GM21619 (cell line): ENCODE measurements at regions not wholly inside any gene's neighbourhood (a gene's known extent, or its start where the extent isn't known, plus 50 kb on each side); places are given as distances from the start of the nearest gene placed in this dataset.
A peak's percentile ranks its signal among the peaks of the same experiment; 100 is the strongest.

Experiments
- ATAC-seq: cut with Tn5 transposase; IDR thresholded peaks from one replicate; pipeline ENCODE4 v1.9.1; 2021; ENCODE audit not compliant: unreplicated experiment

GRCh38 chr18:45168866-45169600, 446.2 kb upstream of the SLC14A2 start:
- no peak for ATAC-seq

GRCh38 chr18:45169610-45170009, 445.7 kb upstream of the SLC14A2 start:
- no peak for ATAC-seq

- ATAC-seq = no peak
These were observed 443.5 kb upstream of the SLC14A2 start for GRCh38 chr18:45171679-45172191.

GRCh38 chr18:45173327-45173726, 441.9 kb upstream of the SLC14A2 start:
- ATAC-seq = no peak

- peak; percentile 76 for ATAC-seq
These were observed 441.3 kb upstream of the SLC14A2 start for GRCh38 chr18:45173799-45174519.

- no peak for ATAC-seq
These were observed 440.6 kb upstream of the SLC14A2 start for GRCh38 chr18:45174629-45175136.

- no peak for ATAC-seq
These were observed 439.8 kb upstream of the SLC14A2 start for GRCh38 chr18:45175511-45175910.

- no peak for ATAC-seq
These were observed 428.4 kb upstream of the SLC14A2 start for GRCh38 chr18:45186832-45187231.

- ATAC-seq = no peak
These were observed 423.5 kb upstream of the SLC14A2 start for GRCh38 chr18:45191795-45192194.

- ATAC-seq = peak; percentile 98
These were observed 417.7 kb upstream of the SLC14A2 start for GRCh38 chr18:45197526-45197970.

GRCh38 chr18:45198526-45198925, 416.8 kb upstream of the SLC14A2 start:
- ATAC-seq = no peak

- no peak for ATAC-seq
These were observed 414.2 kb upstream of the SLC14A2 start for GRCh38 chr18:45201029-45201428.

- no peak for ATAC-seq
These were observed 413.8 kb upstream of the SLC14A2 start for GRCh38 chr18:45201489-45201888.

- ATAC-seq = no peak
These were observed 413.2 kb upstream of the SLC14A2 start for GRCh38 chr18:45202061-45202460.

GRCh38 chr18:45203677-45204076, 411.6 kb upstream of the SLC14A2 start:
- no peak for ATAC-seq

- ATAC-seq = no peak
These were observed 407.9 kb upstream of the SLC14A2 start for GRCh38 chr18:45207328-45207727.

GRCh38 chr18:45208164-45208563, 407.1 kb upstream of the SLC14A2 start:
- no peak for ATAC-seq

GRCh38 chr18:45212181-45213039, 402.9 kb upstream of the SLC14A2 start:
- peak; percentile 99 for ATAC-seq

- ATAC-seq = no peak
These were observed 402.3 kb upstream of the SLC14A2 start for GRCh38 chr18:45213040-45213333.

GRCh38 chr18:45218436-45218835, 396.8 kb upstream of the SLC14A2 start:
- ATAC-seq = no peak

- no peak for ATAC-seq
These were observed 393.9 kb upstream of the SLC14A2 start for GRCh38 chr18:45221363-45221762.
